Ishikawa (cell line): ENCODE measurements at regions not wholly inside any gene's neighbourhood (a gene's known extent, or its start where the extent isn't known, plus 50 kb on each side); places are given as distances from the start of the nearest gene placed in this dataset.

Experiments
- CEBPB ChIP-seq: IDR thresholded peaks from 2 replicates; pipeline ENCODE4 v1.6.1; 2012
- CREB1 ChIP-seq: IDR thresholded peaks from 2 replicates; pipeline ENCODE4 v1.6.1; 2012; ENCODE audit warnings: low read depth
- EGR1 ChIP-seq: IDR thresholded peaks from 2 replicates; pipeline ENCODE4 v1.6.1; 2012
- EP300 ChIP-seq: IDR thresholded peaks from 2 replicates; pipeline ENCODE4 v1.6.1; 2012; ENCODE audit warnings: borderline replicate concordance
- FOXM1 ChIP-seq: IDR thresholded peaks from 2 replicates; pipeline ENCODE4 v1.6.1; 2012; ENCODE audit warnings: low read depth, borderline replicate concordance
- MAX ChIP-seq: IDR thresholded peaks from 2 replicates; pipeline ENCODE4 v1.6.1; 2012
- NFIC ChIP-seq: IDR thresholded peaks from 2 replicates; pipeline ENCODE4 v1.6.1; 2012
- RAD21 ChIP-seq: IDR thresholded peaks from 2 replicates; pipeline ENCODE4 v1.6.1; 2012; ENCODE audit warnings: low read depth
- REST ChIP-seq: IDR thresholded peaks from 2 replicates; pipeline ENCODE4 v1.6.1; 2012; ENCODE audit warnings: low read depth, mild to moderate bottlenecking
- TAF1 ChIP-seq: IDR thresholded peaks from 2 replicates; pipeline ENCODE4 v1.6.1; 2012; ENCODE audit warnings: low read depth, mild to moderate bottlenecking
- TCF12 ChIP-seq: IDR thresholded peaks from 2 replicates; pipeline ENCODE4 v1.6.1; 2012; ENCODE audit warnings: low read depth
- TEAD4 ChIP-seq: IDR thresholded peaks from 2 replicates; pipeline ENCODE4 v1.6.1; 2012
- USF1 ChIP-seq: IDR thresholded peaks from 2 replicates; pipeline ENCODE4 v1.6.1; 2012
- YY1 ChIP-seq: IDR thresholded peaks from 2 replicates; pipeline ENCODE4 v1.6.1; 2012; ENCODE audit warnings: low read depth
- ZBTB7A ChIP-seq: IDR thresholded peaks from 2 replicates; pipeline ENCODE4 v1.6.1; 2012; ENCODE audit warnings: low read depth

- TF ChIP-seq TEAD4: no peak
- no peak for TF ChIP-seq YY1
- TF ChIP-seq NFIC: no peak
- no peak for TF ChIP-seq TCF12
- no peak for TF ChIP-seq CREB1
- no peak for TF ChIP-seq FOXM1
- TF ChIP-seq USF1: no peak
- TF ChIP-seq ZBTB7A: no peak
- no peak for TF ChIP-seq REST
- no peak for TF ChIP-seq MAX
These were observed 275.7 kb upstream of the RSPO3 start for GRCh38 chr6:126842769-126843168.

- TF ChIP-seq MAX (no peak), EGR1 (no peak), TCF12 (no peak), YY1 (no peak), CEBPB (no peak)
These were observed 270.4 kb upstream of the RSPO3 start for GRCh38 chr6:126848119-126848518.

- TF ChIP-seq RAD21 (no peak), FOXM1 (no peak), EGR1 (no peak), YY1 (no peak), TAF1 (no peak), CREB1 (no peak)
These were observed 250.8 kb upstream of the RSPO3 start for GRCh38 chr6:126867641-126868040.

- TF ChIP-seq CREB1: no peak
- TF ChIP-seq EP300: no peak
- no peak for TF ChIP-seq RAD21
- TF ChIP-seq REST: no peak
- TF ChIP-seq EGR1: no peak
These were observed 245.1 kb upstream of the RSPO3 start for GRCh38 chr6:126873351-126873750.

- TF ChIP-seq REST (no peak), CREB1 (no peak), ZBTB7A (no peak), TCF12 (no peak), NFIC (no peak), TEAD4 (no peak), MAX (no peak), EP300 (no peak), TAF1 (no peak), FOXM1 (no peak), RAD21 (no peak), CEBPB (no peak), EGR1 (no peak), USF1 (no peak), YY1 (no peak)
These were observed 244.7 kb upstream of the RSPO3 start for GRCh38 chr6:126873791-126874190.
